Bronchial epithelial cell (primary cell): ENCODE measurements at regions not wholly inside any gene's neighbourhood (a gene's known extent, or its start where the extent isn't known, plus 50 kb on each side); places are given as distances from the start of the nearest gene placed in this dataset.
A peak's percentile ranks its signal among the peaks of the same experiment; 100 is the strongest.

ENCODE experiments used
- DNase-seq: peaks from one replicate; pipeline ENCODE4 v3.0.0-alpha.2; 2010; ENCODE audit warnings: low read depth
- FAIRE-seq: peaks from 2 replicates; lab custom pipeline; 2011; peaks lifted over from hg19 to GRCh38; lab: Jason Lieb, UNC
- H3K27me3 ChIP-seq: 2 replicates; pipeline ENCODE4 v1.5.1; 2011; ENCODE audit warnings: low read length; ENCODE audit not compliant: control insufficient read depth, insufficient read depth
- H3K36me3 ChIP-seq: 2 replicates; pipeline ENCODE4 v1.5.1; 2011; ENCODE audit warnings: low read length; ENCODE audit not compliant: control insufficient read depth, insufficient read depth
- H3K4me3 ChIP-seq: 2 replicates; pipeline ENCODE4 v1.5.1; 2011; ENCODE audit warnings: mild to moderate bottlenecking, low read depth, low read length, control low read depth
- TF ChIP-seq, protein P1 (sequence below): IDR thresholded peaks from 2 replicates; pipeline ENCODE4 v1.5.1; 2011; ENCODE audit warnings: mild to moderate bottlenecking, moderate library complexity, low read length, control low read depth, inconsistent platforms; ENCODE audit not compliant: insufficient read depth, severe bottlenecking

DNA sequence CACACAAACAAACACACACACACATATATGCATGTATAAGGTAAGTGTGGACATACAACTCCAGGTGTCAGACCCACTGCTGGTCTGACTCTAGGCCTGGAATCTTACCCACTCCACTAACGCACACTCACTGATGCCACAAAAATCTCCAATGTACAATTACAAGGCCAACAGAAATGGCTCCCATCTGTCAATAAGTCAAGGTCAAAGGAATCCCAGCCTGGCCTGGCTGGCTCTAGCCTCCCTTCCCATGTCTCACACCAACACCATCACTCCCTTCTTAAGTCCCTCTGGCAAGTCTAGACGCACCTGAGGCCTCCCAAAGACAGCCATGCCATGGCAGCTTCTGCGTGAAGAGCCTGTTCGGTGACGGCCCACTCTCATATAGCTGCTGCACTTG lies 99.2 kb upstream of the CDYL2 start:
- TF ChIP-seq, protein P1, sequence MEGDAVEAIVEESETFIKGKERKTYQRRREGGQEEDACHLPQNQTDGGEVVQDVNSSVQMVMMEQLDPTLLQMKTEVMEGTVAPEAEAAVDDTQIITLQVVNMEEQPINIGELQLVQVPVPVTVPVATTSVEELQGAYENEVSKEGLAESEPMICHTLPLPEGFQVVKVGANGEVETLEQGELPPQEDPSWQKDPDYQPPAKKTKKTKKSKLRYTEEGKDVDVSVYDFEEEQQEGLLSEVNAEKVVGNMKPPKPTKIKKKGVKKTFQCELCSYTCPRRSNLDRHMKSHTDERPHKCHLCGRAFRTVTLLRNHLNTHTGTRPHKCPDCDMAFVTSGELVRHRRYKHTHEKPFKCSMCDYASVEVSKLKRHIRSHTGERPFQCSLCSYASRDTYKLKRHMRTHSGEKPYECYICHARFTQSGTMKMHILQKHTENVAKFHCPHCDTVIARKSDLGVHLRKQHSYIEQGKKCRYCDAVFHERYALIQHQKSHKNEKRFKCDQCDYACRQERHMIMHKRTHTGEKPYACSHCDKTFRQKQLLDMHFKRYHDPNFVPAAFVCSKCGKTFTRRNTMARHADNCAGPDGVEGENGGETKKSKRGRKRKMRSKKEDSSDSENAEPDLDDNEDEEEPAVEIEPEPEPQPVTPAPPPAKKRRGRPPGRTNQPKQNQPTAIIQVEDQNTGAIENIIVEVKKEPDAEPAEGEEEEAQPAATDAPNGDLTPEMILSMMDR = no peak
- DNase-seq (no peak), FAIRE-seq (no peak)
- no peaks in the 10 kb centered on the region for H3K36me3 ChIP-seq
- H3K27me3 ChIP-seq = no peaks in the 10 kb centered on the region
- no peak overlapping the region for H3K4me3 ChIP-seq

DNA sequence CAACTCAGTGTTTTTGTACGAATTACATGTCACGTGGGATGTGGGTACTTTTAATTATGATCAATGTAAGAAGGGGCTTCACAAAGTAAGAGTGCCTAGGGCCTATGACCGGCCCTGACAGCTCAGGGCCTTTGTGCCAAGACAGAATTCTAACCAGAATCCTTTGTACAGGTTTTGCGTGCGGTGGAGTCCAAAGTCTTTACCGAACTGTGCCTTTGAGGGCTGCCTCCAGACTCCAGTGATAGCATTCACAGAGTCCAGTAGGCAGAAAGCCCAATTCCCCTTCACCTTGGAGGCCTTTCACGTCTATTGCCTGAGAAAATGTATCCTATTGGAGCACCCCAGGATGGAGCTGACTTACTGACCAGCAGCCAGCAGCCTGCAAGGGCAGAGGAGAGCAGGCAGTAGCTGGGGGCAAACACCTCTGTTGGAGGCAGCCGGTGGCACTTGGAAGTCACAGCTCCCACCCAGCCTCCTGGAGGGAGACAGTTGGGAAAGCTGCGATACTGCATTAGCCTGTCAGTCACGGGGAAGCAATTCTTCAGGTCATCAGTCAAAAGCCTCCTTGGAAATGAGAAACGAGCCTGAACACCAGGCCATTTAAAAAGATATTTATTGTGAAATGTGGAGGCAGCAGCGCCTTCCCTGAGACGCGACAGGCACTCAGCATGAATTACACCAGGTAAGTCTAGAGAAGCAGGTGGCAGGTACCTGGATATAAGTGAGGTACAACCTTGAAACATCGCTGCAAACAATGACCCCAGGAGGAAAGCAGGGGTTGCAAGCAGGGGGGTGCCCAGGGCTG lies 98.1 kb upstream of the CDYL2 start:
- FAIRE-seq (no peak), DNase-seq (no peak)
- Histone ChIP-seq H3K36me3 (no peaks in the 10 kb centered on the region), H3K27me3 (no peaks in the 10 kb centered on the region), H3K4me3 (no peak overlapping the region)
- TF ChIP-seq, protein P1 = no peak

DNA sequence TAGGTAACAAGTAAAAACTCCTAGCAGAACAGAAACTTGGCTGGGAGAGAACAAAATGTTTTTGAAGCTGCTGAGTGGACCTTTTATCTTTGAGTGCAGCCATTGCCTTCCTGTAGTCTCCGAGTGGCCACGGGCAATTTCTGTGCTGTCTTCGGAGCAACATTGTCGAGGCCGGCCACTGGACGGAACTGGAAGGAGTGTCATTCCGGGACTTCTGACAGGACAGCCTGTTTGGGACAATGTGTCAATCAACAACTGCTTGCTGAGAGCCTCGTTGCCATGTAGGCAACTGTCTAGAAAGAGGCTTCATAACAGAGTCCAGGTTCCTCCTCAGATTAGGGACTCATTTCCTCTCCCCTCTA lies 96.2 kb upstream of the CDYL2 start:
- FAIRE-seq (no peak), DNase-seq (no peak)
- H3K36me3 ChIP-seq = no peaks in the 10 kb centered on the region
- no peaks in the 10 kb centered on the region for H3K27me3 ChIP-seq
- TF ChIP-seq, protein P1 = no peak
- no peak overlapping the region for H3K4me3 ChIP-seq

DNA sequence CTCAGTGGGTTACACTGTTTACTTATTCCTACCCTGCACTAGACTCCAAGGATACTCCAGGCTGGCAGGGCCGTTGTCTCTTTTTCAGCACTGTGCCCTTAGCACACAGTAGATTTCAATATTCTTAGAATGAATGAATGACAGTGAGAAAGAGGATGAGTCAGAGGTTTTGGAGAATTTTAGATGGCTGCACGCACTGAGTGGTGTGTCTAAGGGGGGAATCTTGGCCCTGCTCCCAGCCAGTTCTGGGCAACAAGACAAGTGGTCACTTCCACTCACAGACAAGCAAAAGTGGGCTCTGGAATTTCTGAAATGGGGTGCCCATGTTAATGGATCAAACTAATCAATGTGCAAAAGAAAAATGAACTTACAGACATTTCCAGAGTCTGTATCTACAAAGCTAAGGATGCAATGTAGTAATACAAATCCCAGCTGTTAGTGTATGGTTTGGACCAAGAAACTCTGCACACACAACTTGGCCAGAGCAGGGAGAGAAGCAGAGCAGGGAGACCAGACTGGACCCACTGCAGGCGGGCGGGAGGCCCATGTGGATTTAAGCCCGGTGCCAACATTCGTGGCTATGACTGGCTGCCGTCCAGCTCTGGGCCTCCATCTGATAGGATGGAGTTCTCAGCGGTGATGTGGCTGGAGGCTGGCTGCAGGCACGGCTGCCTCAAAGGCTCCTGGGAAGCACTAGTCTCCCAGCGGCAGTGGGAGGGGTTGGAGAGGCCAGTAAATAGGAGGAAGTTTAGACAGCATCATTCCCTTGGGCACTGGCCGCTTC lies 95.6 kb upstream of the CDYL2 start:
- TF ChIP-seq, protein P1 = no peak
- FAIRE-seq = no peak
- H3K36me3 ChIP-seq = no peaks in the 10 kb centered on the region
- H3K27me3 ChIP-seq = no peaks in the 10 kb centered on the region
- no peak overlapping the region for H3K4me3 ChIP-seq
- DNase-seq = peak; percentile 52

DNA sequence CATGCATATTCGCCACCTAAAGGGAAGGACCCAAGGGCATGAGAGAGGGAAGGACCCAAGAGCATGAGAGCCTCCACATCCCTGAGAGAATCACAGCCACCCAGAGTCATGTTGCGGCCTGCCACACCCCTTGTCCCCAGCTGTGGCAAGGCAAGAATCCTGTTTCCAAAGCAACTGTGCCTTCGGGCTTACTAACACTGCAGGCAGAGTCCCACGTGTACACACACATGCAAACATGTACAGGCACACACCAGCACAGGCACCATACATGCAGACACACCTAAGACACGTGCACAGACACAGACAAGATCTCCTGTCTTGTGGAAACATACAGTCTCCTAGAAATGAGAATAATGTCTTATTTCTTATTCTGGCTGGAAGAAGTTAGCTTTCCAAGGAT lies 92.4 kb upstream of the CDYL2 start:
- Histone ChIP-seq H3K36me3 (no peaks in the 10 kb centered on the region), H3K27me3 (no peaks in the 10 kb centered on the region), H3K4me3 (no peak overlapping the region)
- peak; percentile 30 for DNase-seq
- TF ChIP-seq, protein P1 = no peak
- no peak for FAIRE-seq
